ENCODE measurements at regions not wholly inside any gene's neighbourhood (a gene's known extent, or its start where the extent isn't known, plus 50 kb on each side); places are given as distances from the start of the nearest gene placed in this dataset.

GRCh38 chr5:121121786-121122185 lies 657.7 kb downstream of the PRR16 start:
- H3K9me3 ChIP-seq (ENCODE audit: control insufficient read depth, insufficient read depth, low read depth, low read length): no peaks in the 10 kb centered on the region
- H3K4me3 ChIP-seq (ENCODE audit: low read depth, low read length): no peak overlapping the region
- H3K27ac ChIP-seq (ENCODE audit: extremely low read depth, low read depth, low read length): no peak overlapping the region
- TF ChIP-seq ZNF654 (tag by site-specific recombination; IDR thresholded peaks at IDR 0.05; ENCODE audit: low read depth): no peak
- TF ChIP-seq, protein P1, sequence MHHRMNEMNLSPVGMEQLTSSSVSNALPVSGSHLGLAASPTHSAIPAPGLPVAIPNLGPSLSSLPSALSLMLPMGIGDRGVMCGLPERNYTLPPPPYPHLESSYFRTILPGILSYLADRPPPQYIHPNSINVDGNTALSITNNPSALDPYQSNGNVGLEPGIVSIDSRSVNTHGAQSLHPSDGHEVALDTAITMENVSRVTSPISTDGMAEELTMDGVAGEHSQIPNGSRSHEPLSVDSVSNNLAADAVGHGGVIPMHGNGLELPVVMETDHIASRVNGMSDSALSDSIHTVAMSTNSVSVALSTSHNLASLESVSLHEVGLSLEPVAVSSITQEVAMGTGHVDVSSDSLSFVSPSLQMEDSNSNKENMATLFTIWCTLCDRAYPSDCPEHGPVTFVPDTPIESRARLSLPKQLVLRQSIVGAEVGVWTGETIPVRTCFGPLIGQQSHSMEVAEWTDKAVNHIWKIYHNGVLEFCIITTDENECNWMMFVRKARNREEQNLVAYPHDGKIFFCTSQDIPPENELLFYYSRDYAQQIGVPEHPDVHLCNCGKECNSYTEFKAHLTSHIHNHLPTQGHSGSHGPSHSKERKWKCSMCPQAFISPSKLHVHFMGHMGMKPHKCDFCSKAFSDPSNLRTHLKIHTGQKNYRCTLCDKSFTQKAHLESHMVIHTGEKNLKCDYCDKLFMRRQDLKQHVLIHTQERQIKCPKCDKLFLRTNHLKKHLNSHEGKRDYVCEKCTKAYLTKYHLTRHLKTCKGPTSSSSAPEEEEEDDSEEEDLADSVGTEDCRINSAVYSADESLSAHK (tag by site-specific recombination; IDR thresholded peaks at IDR 0.05): no peak
- no peak for TF ChIP-seq YY1 (tag by site-specific recombination; IDR thresholded peaks at IDR 0.05)
- no peak for TF ChIP-seq ZNF560 (tag by site-specific recombination; IDR thresholded peaks at IDR 0.05; ENCODE audit: borderline replicate concordance)
- TF ChIP-seq ZSCAN16 (tag by site-specific recombination; IDR thresholded peaks at IDR 0.05): no peak
- TF ChIP-seq SP3 (tag by site-specific recombination; IDR thresholded peaks at IDR 0.05): no peak
- ChIA-PET POLR2A (no interaction called here), CTCF (interaction anchor here (0.6 kb wide), 1 partner anchor 89 kb away, joined by 3 read pairs; no protein-coding TSS in a partner anchor)
- no peaks in the 10 kb centered on the region for H3K36me3 ChIP-seq (ENCODE audit: control insufficient read depth in 2 of 2, insufficient read depth in 1 of 2, low read length in 2 of 2)
- no peaks in the 10 kb centered on the region for H3K4me1 ChIP-seq (ENCODE audit: control insufficient read depth, insufficient read depth, low read length)

GRCh38 chr5:121138495-121138907 lies 674.4 kb downstream of the PRR16 start:
- H3K4me3 ChIP-seq (ENCODE audit: low read depth, low read length): no peak overlapping the region
- ChIA-PET CTCF (no interaction called here), POLR2A (no interaction called here)
- no peak overlapping the region for H3K27ac ChIP-seq (ENCODE audit: extremely low read depth, low read depth, low read length)
- H3K9me3 ChIP-seq (ENCODE audit: control insufficient read depth, insufficient read depth, low read depth, low read length): no peaks in the 10 kb centered on the region
- H3K4me1 ChIP-seq (ENCODE audit: control insufficient read depth, insufficient read depth, low read length): no peaks in the 10 kb centered on the region
- TF ChIP-seq ZSCAN23 (tag by site-specific recombination; IDR thresholded peaks at IDR 0.05) (no peak), ZNF561 (tag by site-specific recombination; IDR thresholded peaks at IDR 0.05; ENCODE audit: borderline replicate concordance) (no peak), ZXDB (tag by site-specific recombination; IDR thresholded peaks at IDR 0.05) (no peak), ZNF768 (tag by site-specific recombination; IDR thresholded peaks at IDR 0.05) (no peak), HOXA7 (CRISPR knock-in tag; IDR thresholded peaks at IDR 0.05; ENCODE audit: borderline replicate concordance) (no peak), ZNF548 (tag by site-specific recombination; IDR thresholded peaks at IDR 0.05) (no peak), ZNF354C (tag by site-specific recombination; IDR thresholded peaks at IDR 0.05; ENCODE audit: borderline replicate concordance, low read depth) (no peak), PBX3 (CRISPR knock-in tag; IDR thresholded peaks at IDR 0.05) (no peak), RBAK (tag by site-specific recombination; IDR thresholded peaks at IDR 0.05) (no peak), ZNF555 (tag by site-specific recombination; conservative IDR thresholded peaks at IDR 0.05) (no peak), ZNF626 (tag by site-specific recombination; IDR thresholded peaks at IDR 0.05) (no peak), ZNF169 (tag by site-specific recombination; IDR thresholded peaks at IDR 0.05) (no peak), REST (tag by site-specific recombination; IDR thresholded peaks at IDR 0.05) (no peak)
- TF ChIP-seq, protein P2, sequence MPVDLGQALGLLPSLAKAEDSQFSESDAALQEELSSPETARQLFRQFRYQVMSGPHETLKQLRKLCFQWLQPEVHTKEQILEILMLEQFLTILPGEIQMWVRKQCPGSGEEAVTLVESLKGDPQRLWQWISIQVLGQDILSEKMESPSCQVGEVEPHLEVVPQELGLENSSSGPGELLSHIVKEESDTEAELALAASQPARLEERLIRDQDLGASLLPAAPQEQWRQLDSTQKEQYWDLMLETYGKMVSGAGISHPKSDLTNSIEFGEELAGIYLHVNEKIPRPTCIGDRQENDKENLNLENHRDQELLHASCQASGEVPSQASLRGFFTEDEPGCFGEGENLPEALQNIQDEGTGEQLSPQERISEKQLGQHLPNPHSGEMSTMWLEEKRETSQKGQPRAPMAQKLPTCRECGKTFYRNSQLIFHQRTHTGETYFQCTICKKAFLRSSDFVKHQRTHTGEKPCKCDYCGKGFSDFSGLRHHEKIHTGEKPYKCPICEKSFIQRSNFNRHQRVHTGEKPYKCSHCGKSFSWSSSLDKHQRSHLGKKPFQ (tag by site-specific recombination; IDR thresholded peaks at IDR 0.05): no peak
- TF ChIP-seq, protein P1 (tag by site-specific recombination; IDR thresholded peaks at IDR 0.05): no peak
- TF ChIP-seq, protein P3, sequence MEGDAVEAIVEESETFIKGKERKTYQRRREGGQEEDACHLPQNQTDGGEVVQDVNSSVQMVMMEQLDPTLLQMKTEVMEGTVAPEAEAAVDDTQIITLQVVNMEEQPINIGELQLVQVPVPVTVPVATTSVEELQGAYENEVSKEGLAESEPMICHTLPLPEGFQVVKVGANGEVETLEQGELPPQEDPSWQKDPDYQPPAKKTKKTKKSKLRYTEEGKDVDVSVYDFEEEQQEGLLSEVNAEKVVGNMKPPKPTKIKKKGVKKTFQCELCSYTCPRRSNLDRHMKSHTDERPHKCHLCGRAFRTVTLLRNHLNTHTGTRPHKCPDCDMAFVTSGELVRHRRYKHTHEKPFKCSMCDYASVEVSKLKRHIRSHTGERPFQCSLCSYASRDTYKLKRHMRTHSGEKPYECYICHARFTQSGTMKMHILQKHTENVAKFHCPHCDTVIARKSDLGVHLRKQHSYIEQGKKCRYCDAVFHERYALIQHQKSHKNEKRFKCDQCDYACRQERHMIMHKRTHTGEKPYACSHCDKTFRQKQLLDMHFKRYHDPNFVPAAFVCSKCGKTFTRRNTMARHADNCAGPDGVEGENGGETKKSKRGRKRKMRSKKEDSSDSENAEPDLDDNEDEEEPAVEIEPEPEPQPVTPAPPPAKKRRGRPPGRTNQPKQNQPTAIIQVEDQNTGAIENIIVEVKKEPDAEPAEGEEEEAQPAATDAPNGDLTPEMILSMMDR (tag by site-specific recombination; IDR thresholded peaks at IDR 0.05): no peak
- H3K36me3 ChIP-seq (ENCODE audit: control insufficient read depth in 2 of 2, insufficient read depth in 1 of 2, low read length in 2 of 2): no peaks in the 10 kb centered on the region
